MCF 10A (cell line): ENCODE measurements at regions not wholly inside any gene's neighbourhood (a gene's known extent, or its start where the extent isn't known, plus 50 kb on each side); places are given as distances from the start of the nearest gene placed in this dataset.

Experiments
- BruUV-seq: library from RNA; stranded (reverse); fragments of 400-500 nt; replicated peaks from 2 replicates; lab custom pipeline; 2021; lab: Mats Ljungman, UMichigan
- CTCF ChIA-PET: fragments of 300-600 bp; sonication (Branson Sonifier 250); formaldehyde crosslinking; extraction: SDS; loops from one replicate; lab custom pipeline; 2021; ENCODE audit warnings: antibody characterized with exemption, inconsistent platforms; lab: Yijun Ruan, JAX
- POLR2A ChIA-PET: fragments of 300-600, 350-650 bp; sonication (Branson Sonifier 250); formaldehyde crosslinking; extraction: SDS; loops from one replicate; lab custom pipeline; 2020; ENCODE audit warnings: antibody characterized with exemption, inconsistent platforms; lab: Yijun Ruan, JAX
- DNase-seq: peaks from one replicate; pipeline ENCODE4 v3.0.0-alpha.2; 2018; ENCODE audit not compliant: unreplicated experiment
- H3K27ac Mint-ChIP-seq: one replicate; pipeline ENCODE4 v1.8.0; 2022; ENCODE audit warnings: mild to moderate bottlenecking, low read depth, mixed read lengths; ENCODE audit not compliant: unreplicated experiment
- H3K27me3 Mint-ChIP-seq: one replicate; pipeline ENCODE4 v1.8.0; 2022; ENCODE audit warnings: mixed read lengths; ENCODE audit not compliant: insufficient read depth, unreplicated experiment
- H3K36me3 Mint-ChIP-seq: one replicate; pipeline ENCODE4 v1.8.0; 2022; ENCODE audit warnings: mild to moderate bottlenecking, moderate library complexity, mixed read lengths; ENCODE audit not compliant: insufficient read depth, unreplicated experiment
- H3K4me1 Mint-ChIP-seq: one replicate; pipeline ENCODE4 v1.8.0; 2022; ENCODE audit warnings: mixed read lengths; ENCODE audit not compliant: insufficient read depth, unreplicated experiment
- H3K4me3 Mint-ChIP-seq: one replicate; pipeline ENCODE4 v1.8.0; 2022; ENCODE audit warnings: mild to moderate bottlenecking, moderate library complexity, mixed read lengths; ENCODE audit not compliant: unreplicated experiment
- H3K9me3 Mint-ChIP-seq: one replicate; pipeline ENCODE4 v1.8.0; 2022; ENCODE audit warnings: mixed read lengths; ENCODE audit not compliant: unreplicated experiment
- CTCF ChIP-seq: fragments of 200-600 bp; IDR thresholded peaks from one replicate; pipeline ENCODE4 v1.8.0; 2022; ENCODE audit warnings: antibody characterized with exemption, mild to moderate bottlenecking; ENCODE audit not compliant: unreplicated experiment
- intact Hi-C: fragments of 100-400 bp; cut with micrococcal nuclease; formaldehyde crosslinking; loops from 2 replicates; pipeline ENCODE4 v1.14.1; 2022

- TF ChIP-seq CTCF, result no peak
- CTCF ChIA-PET, result no interaction called here
- BruUV-seq, result no TSS peak
- H3K4me3 Mint-ChIP-seq, result no peak overlapping the region
- DNase-seq, result no peak
- H3K36me3 Mint-ChIP-seq, result no peaks in the 10 kb centered on the region
- POLR2A ChIA-PET, result no interaction called here
- H3K4me1 Mint-ChIP-seq, result no peaks in the 10 kb centered on the region
- H3K27me3 Mint-ChIP-seq, result no peaks in the 10 kb centered on the region
- H3K27ac Mint-ChIP-seq, result no peak overlapping the region
- H3K9me3 Mint-ChIP-seq, result no peaks in the 10 kb centered on the region
- intact Hi-C loops, result loop anchor here (10.0 kb wide), 2 partner anchors 65 to 615 kb away; partner anchors contain the start of gene LINGO2
These were observed 1026.9 kb upstream of the C9orf72 start for GRCh38 chr9:28600226-28600625.

- no peak overlapping the region for H3K27ac Mint-ChIP-seq
- no peak for TF ChIP-seq CTCF
- no peaks in the 10 kb centered on the region for H3K4me1 Mint-ChIP-seq
- no peaks in the 10 kb centered on the region for H3K9me3 Mint-ChIP-seq
- no peak for DNase-seq
- H3K36me3 Mint-ChIP-seq, result peaks cover 8% of the 10 kb centered on the region
- no peaks in the 10 kb centered on the region for H3K27me3 Mint-ChIP-seq
- BruUV-seq, result no TSS peak
- H3K4me3 Mint-ChIP-seq, result no peak overlapping the region
- intact Hi-C loops, result loop anchor here (10.0 kb wide), 2 partner anchors 57 to 607 kb away; partner anchors contain the start of gene LINGO2
- CTCF ChIA-PET, result no interaction called here
- POLR2A ChIA-PET, result no interaction called here
These were observed 1034.6 kb upstream of the C9orf72 start for GRCh38 chr9:28607843-28608242.

GRCh38 chr9:28610339-28610738 lies 1037.1 kb upstream of the C9orf72 start:
- Mint-ChIP-seq H3K27ac (no peak overlapping the region), H3K9me3 (no peaks in the 10 kb centered on the region), H3K27me3 (no peaks in the 10 kb centered on the region), H3K36me3 (peaks cover 8% of the 10 kb centered on the region), H3K4me1 (no peaks in the 10 kb centered on the region), H3K4me3 (no peak overlapping the region)
- DNase-seq, result no peak
- intact Hi-C loops, result no loop called here
- no TSS peak for BruUV-seq
- ChIA-PET CTCF (no interaction called here), POLR2A (interaction anchor here (0.8 kb wide), 1 partner anchor 11 kb away, joined by 3 read pairs; no protein-coding TSS in a partner anchor)
- no peak for TF ChIP-seq CTCF

GRCh38 chr9:28616310-28616709 lies 1043.0 kb upstream of the C9orf72 start:
- CTCF ChIA-PET, result no interaction called here
- Mint-ChIP-seq H3K36me3 (peaks cover 4% of the 10 kb centered on the region), H3K27me3 (no peaks in the 10 kb centered on the region), H3K4me3 (no peak overlapping the region), H3K27ac (no peak overlapping the region), H3K9me3 (no peaks in the 10 kb centered on the region), H3K4me1 (no peaks in the 10 kb centered on the region)
- no TSS peak for BruUV-seq
- DNase-seq, result no peak
- POLR2A ChIA-PET, result interaction anchor here (0.9 kb wide), 1 partner anchor 14 kb away, joined by 3 read pairs; no protein-coding TSS in a partner anchor
- no peak for TF ChIP-seq CTCF
- intact Hi-C loops, result no loop called here
